Stimulated activated CD4-positive, alpha-beta T cell treated with anti-CD3 and anti-CD28 coated beads, Interleukin-15, amount 100 ng/mL, for 48 hours (primary cell): ENCODE measurements at regions not wholly inside any gene's neighbourhood (a gene's known extent, or its start where the extent isn't known, plus 50 kb on each side); places are given as distances from the start of the nearest gene placed in this dataset.
A peak's percentile ranks its signal among the peaks of the same experiment; 100 is the strongest.

Experiments used
- DNase-seq, 2 donors: peaks; one replicate each; pipeline ENCODE4 v3.0.0-alpha.2; 2020; ENCODE audit warnings: low read depth in 2 of 2

DNA sequence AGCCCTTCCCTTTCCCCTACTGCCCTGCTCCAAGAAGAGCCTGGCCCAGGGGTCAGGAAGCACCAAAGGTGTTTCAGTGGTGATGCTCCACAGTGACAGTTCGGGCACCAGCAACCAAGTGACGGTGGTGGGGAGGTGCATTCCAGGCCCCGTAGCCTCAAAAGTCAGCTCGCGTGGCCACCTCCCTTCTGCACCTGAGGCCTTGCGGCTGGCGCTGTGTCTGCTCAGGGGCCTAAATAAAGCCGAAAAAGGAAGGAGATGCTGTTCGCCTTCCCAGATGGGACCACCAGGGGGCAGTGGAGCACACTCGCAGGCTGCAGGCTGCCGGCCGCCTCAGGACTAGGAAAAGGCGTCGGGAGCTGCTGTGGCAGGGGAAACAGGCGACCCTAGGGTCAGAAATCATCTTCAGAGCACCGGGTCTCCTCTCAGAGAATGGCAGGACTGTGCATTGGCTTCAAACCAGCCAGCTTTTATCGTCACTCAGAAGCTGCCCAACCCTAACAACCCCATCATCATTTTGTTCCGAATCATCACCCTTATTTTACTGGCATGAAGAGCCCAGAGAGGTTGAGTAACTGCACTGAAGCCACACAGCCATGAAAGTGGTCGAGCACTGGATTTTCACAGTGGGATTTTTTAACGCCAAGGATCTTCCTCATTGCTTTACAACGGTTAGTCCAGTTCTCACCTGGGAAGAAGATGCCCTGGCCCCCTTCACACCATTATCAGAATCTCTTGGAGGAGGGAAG, 213.0 kb upstream of the CELF4 start:
- DNase-seq = peak; percentile 14 to 25

DNA sequence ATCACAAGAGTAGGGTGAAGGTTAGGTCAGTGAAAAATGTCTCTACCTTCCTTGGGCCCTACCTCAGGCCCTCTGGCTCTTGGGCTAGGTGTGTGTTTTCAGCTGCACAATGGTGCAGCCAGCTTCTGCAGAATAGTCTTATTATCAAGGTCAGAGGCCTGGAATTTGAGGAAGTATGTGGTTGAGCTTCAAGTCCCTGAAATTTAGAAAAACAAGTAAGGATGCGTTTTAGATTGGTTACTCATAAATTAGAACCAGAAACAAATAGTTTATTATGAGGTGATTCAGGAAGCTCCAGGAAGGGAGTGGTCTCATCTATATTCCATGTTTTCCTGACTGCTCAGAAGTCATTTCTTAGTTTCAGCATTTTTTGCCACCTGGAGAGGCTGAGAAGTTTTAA, 204.2 kb upstream of the CELF4 start:
- DNase-seq = no peak

DNA sequence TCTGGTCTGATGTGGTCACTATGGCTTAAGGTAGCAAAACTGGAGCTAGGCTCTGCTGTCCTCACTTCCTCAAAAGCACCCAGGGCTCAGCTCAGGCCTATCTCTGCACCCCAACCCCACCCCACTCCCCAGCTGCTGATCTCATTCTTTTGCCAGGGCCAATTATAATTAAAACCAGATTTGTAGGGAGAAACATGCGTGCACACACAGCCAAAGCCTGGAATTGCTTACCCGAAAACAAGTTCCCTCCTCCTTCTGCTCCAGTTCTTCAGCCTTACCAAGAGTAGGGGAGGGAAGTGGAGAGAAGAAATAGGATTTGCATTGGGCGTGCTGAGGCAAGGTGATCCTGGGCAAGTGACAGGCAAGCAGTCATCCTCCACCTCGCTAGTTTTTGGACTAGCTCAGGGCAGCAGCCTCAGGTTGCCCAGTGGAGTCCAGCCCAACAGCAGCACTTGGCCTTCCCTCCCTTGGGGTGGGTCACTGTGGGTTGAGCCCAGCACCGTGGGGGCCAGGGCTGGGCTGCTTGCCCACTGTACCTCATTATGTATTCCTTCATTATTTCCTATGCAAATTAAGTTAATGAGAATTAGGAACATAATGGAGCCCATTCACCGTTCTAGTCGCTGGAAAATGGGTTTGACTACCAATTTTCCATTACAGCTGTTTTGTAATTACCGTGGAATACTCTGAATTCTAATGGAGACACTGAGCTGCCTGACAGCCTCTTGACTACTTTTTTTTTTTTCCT, 199.1 kb upstream of the CELF4 start:
- DNase-seq = no peak

DNA sequence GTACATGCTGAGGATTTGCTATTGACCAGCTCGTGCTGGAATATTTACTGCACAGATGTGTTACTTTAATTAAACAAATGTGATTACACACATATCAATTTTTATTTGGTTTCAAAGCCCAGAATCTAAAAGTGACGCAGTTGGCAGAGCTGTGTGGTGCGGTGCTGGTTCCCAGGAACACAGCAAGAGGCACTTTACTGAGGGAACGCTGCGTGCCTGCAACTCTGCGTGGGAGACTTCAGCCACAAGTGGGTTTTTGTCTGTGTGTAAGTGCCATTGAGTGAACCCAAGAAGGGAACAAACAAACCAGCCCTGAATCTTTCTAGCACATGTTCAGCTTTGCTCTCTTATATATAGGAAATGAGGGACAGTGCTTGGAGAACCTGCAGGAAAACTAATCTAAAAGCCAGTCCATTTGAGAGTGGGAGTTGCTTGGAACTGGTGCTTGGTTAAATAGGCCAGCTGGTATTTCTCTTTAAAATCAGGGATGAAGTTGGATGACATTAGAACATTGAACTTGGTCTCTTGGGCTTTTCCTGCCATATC, 196.6 kb upstream of the CELF4 start:
- DNase-seq = no peak

DNA sequence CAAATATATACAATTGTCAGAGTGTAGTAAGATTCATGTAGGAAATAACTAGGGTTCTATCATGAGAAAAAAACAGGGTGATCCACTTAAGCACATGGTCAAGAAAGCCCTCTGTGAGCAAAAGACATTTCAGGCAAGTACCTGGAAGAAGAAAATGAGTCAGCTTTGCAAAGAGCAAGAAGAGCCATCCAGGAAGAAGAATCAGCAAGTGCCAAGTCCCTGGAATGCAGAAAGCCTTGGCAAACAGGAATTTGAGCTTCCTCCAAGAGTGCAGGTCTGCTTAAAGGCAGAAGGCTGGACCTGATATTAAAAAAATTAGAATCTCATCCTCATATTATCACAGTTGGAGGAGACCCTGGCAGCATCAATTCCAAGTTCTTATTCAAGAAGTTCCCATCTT, 188.5 kb upstream of the CELF4 start:
- DNase-seq = no peak

DNA sequence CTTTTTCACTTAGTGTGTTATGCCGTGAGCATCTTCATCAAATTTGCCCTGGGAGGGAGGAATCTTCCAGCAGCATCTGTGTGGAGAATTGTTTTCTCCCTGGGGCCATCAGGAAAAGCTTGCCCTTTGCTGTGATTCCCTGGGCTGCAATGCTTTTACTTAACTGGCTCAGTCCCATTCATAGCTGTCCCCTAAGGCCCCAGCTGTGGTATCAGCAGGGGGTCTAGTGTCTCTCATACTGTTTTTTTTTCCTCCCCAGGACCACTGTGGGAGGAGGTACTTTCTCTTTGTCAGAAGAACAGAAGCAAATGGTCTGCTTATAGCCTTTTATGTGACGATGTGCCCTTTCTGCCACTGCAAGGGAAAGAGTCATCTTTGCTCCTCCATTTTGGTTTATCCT, 176.8 kb upstream of the CELF4 start:
- DNase-seq = no peak

DNA sequence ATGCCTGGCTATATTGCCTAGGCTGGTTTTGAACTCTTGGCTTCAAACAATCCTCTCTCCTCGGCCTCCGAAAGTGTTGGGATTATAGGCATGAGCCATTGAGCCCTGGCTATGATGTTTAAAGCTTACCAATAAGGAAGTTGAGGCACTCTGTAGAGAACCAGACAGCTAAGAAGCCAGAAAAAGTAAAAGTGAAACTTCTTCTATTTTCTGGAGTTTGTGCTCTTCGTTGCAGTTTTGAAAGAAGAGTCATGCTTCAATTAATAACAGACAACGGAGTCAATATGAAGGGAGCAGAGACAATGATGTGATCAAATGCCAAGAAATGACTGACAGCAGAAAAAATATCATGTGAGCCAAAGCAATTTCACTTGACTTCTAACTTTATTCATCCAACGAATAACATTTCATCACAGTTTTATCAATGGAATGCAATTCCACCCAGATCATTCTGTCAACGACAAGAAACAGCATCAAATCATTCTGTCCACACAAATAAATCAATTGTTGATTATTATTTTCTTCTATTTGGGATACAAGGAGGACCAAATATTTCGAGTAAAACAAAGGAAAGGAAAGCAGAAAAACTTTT, 175.5 kb upstream of the CELF4 start:
- DNase-seq = no peak

DNA sequence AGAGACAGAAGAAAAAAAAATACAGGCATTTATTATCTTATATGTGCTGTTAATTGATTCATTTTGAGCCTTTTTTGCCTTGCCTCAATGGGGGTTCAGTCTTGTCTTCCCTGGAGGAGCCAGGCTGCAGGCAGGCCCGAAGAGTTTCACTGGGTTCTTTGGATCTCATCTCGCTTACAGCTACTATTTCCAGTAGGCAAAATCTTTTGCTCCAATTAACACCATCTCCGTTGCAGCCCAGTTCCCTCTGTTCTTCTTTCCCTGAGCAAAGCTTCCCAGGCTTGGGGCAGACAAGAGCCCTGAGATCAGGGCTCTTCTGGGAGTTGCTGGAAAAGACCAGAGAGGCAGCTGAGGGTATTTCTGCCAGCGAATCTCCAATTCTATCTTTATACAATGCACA, 168.8 kb upstream of the CELF4 start:
- no peak for DNase-seq

DNA sequence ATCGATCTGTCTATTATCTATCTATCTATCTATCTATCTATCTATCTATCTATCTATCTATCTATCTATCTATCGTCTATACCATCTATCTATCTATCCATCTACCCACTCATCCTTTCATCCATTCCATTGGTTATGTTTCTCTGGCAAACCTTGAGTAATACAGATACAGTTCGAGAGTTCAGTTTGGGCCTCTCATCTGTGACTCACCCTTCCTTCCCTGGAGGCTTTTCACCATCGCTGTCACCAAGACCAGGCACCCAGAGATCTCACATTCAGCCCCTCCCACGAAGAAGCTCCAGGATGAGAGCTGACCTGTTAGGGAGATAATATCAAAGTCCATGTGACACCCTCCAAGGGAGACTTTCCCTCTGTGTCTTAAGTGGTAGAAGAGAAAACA, 164.1 kb upstream of the CELF4 start:
- no peak for DNase-seq

DNA sequence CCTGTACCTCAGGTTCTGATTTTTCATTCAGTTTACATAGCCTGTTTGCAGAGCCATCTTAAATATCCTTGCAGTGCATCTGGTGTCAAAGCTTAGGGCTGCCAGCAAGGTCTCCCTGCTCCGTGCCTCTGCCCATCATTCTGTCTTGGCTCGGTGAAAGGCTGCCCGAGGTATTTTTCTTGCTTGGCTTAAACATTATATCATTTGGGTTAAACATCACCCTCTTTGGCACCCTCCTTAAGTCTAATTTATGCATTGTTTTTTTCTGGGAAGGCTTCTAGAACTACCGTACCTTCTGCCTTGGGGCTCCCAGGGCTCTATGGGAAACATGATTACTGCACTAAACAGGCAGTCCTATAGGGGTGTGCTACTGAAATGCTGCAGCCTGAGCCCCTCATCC, 158.6 kb upstream of the CELF4 start:
- no peak for DNase-seq

DNA sequence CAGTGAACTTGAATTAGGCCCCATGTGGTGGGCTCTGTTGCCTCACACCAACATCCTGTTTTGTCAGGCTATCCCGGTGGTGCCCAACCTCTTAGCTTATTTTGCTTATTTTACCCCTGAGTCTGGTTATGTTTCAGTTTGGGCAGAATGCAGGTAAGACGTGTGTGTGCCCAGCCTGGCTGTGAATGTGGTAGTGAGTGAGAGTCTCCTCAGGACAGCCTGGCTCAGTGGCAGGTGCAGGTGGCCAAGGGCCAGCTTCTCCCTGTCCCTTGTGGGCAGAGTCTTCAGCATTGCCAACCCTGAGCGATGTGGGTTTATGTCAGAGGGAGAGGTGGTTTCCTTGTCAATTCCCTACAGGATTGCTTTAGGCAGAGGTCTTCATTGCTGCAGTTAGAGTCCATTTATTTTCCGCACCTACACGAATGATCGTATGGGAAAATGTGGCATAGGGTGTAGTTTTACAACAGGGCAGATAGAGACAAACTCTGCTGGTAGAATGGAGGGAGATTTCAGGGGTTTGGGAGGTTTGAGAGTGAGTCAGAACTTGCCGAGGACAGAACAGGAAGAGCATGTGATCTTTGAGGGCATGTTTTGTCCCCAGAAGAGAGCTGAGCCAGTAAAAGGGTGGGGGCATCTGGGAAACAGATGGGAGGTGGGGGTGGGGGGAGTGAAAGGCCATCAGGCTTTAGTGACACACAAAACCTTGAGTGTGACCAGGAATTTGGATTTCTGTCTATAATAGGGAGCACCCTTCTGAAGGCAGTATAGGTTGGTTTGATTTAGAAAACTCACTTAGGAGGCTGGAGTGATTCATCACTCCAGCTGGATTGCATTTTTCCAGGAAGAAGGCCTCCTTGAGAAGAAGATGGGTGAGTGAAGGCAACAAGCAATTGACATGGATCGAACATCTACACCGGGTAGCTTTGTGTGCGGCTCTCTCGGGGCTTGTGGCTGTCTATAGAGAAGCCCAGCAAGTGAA, 156.2 kb upstream of the CELF4 start:
- no peak for DNase-seq

DNA sequence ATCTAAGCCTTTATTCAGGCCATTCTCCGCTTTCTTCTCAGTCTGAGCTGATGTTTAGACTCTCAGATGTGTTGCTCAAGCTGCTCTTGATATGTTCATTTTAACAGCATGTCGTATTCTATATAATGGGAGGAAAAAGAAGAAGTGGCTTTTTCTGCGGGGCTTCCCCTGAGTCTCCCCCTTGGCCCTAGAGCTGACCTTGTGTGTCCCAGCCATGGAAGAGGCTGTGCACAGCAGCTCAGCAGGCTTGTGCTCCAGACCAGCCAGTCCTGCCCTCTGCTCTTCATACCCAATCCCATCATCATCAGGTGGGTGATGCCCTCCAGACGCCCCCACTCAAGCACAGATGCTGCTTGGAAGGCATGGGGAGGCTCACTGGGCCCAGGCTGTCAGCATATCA, 155.1 kb upstream of the CELF4 start:
- DNase-seq = no peak

DNA sequence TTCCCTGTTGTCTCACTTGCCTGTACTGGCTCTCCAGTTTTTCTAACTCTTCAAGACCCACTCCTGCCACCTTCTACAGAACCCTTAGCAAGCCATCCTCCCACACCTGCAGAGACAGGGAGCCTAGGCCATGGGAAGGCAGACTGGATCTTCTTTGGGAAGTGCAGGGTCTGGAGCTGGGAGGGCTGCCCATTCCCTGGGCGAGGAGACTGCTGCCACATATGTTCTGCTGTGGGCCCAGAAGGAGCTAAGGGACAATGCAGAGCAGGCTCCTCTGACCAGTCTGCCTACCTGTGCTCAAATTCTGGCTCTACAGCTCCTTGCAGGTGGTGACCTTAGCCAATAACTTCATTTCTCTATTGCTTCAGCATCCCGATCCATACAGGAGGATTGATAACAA, 152.1 kb upstream of the CELF4 start:
- DNase-seq = no peak

DNA sequence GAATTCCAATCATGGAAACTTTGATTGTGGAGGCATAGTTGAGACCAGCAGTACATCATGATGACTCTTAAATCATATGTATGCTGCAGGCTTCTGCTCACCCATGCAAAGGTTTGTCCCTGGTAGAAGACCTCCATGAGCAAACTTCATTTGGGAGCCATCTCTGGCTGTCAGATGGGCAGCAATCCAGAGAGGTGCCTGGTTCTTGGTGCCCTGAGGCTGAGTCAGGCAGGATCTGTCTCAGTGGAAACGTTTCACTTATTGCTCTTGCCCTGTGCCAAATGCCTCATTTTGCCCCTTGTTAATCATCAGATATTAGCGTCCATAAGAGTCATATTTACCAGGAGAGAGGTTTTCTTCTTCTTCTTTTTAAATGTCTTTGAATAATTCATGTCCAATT, 151.5 kb upstream of the CELF4 start:
- no peak for DNase-seq

DNA sequence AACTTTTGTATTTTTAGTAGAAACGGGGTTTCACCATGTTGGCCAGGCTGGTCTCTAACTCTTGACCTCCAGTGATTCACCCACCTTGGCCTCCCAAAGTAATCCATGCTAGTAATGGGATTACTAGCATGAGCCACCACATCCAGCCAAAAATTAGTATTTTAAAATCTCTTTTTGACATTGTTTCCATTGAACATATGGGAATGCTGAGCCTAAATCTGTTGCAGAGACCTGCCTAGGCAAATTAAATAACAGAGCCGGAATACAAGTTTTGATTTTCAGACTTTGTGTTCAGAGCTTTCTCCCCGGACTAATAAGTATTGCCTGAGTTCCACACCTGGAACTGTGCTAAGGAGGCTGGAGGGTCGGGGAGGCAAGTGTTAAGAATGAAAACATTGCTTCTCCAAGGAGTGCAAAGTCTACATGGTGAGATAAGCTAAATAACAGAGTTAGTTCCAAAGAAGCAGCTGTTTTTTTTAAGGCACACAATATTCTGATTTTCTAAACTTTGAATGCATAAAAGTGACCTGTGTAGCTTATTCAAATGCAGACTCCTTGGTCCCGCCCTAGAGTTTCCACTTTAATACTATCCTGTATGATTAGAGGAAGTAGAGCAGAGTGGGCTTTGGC, 150.6 kb upstream of the CELF4 start:
- DNase-seq = no peak

DNA sequence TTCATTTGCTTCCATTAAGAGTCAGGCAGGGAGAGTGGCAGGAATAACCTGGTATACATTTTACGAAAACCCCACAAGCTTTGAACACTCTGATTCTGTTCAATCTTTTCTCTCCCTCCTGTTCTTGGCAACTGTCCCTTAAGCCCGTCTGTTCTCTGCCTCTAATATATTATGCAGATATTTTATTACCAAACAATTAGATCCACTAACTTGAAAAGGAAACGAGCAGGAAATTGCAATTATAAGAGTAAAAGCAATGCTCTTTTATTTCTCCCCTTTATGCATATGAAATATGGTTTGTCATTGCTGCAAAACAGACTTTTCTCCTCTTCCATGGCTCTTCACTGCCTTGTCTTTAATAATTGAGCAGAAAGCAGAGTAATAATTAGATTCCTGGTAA, 149.1 kb upstream of the CELF4 start:
- DNase-seq = no peak

DNA sequence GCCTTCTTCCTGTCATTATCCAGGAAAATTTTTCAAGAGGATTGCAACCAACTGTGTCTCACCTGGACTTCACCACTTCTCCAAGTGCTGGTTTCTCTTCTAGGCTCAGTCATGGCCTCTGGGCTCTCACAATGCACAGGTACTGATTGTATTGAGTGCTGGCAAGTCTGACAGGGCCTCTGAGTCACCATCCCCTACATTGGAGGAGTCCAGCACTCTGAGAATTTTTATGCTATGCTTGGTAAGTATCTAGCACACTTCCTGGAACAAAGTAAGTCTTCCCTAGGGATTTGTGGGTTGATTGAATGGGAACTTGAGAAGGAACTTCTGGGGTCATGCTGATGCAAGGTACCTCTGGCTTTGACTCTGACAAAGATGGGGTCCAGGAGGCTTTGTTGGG, 147.2 kb upstream of the CELF4 start:
- no peak for DNase-seq

DNA sequence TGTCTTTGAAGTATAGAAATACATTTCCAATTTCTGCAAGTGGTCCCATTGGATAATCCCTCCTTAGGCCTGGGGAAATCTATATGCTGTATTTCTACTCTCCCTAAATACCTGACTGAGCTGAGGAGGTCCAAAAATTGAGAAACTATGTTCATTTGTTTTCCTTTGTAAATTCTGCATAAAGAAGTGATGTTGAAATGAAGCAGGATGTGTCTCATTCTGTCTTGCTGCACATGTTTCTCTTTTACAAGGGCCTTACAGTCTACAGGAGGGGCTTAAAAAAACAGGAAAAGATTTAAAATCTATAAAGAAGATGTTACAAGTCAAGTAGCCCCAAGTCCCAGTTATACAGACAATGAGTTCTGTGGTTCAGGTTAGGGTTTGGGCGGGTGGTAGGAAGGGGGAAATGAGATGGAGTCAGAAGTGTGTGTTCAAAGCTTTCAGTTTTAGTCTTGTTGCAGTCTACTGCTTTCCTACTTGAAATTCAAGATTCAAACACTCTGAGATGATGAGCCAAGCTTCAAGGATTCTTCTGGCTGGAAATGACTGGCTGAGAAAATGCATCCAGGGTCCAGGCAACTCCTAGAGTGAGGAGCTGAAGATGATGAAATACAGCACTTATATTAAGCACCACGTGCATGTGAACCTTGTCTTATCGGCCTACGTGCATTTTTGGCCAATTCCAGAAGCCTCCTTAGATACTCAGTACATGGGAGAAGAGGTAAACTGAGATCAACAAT, 146.3 kb upstream of the CELF4 start:
- DNase-seq = no peak

DNA sequence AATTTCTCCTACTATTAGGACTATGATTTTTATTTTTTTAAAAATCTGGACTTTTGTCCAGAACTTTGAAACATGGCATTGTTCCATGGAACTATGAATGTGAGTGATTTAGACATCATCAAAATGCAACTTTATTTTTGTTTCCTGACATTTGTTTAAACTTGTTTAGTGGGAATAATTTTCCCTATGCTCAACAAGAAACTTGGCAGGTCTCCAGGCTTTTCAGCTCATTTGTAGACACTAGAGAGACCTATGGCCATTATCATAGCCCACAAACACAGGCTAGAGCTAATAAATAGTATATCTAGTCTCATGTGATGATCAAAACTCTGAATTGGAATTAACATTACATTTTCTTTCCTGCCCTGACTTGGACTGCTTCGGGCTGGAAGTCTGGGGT, 145.1 kb upstream of the CELF4 start:
- no peak for DNase-seq

DNA sequence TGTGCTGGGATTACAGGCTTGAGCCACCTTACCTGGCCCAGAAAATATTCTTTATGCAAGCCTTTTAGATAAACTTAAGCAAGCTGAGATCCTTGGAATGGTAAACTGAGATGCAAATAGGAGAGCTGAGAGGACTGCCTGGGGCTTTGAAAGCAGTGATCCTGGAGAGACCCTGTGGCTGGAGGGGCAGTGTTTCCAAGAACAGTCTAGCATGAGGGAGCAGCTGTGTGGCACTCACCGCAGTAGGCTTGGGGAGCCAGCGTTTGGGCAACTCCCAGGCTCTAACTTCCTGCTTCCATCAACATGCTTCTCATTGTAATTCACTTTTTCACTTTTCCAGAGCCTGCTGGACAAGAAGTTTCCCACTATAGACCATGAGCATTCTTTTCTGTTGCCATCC, 144.1 kb upstream of the CELF4 start:
- DNase-seq = no peak

DNA sequence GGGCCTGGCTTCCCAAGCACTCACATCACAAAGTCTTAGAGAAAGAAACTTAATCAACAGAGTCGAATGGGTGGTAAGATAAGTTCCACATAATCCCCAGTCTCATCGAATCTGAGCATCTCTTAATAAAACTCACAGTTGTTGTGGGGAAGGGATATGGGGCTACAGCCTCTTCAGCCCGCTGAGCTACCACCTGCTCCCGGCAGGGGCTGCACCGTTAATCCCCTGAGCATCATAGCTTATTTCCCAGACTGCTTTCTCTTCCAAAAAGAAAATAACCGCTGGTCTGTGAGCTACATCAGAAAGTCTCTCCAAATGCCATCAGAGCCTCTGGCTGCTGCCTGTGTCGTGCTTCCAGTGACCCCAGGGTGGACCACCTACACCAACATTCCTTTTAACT, 139.4 kb upstream of the CELF4 start:
- DNase-seq = no peak
